IPS-NIHi7 (cell line): ENCODE measurements at regions not wholly inside any gene's neighbourhood (a gene's known extent, or its start where the extent isn't known, plus 50 kb on each side); places are given as distances from the start of the nearest gene placed in this dataset.

Source experiments
- DNase-seq: peaks from one replicate; pipeline ENCODE4 v3.0.0; 2012; ENCODE audit warnings: mixed read lengths; ENCODE audit errors: extremely low spot score

DNA sequence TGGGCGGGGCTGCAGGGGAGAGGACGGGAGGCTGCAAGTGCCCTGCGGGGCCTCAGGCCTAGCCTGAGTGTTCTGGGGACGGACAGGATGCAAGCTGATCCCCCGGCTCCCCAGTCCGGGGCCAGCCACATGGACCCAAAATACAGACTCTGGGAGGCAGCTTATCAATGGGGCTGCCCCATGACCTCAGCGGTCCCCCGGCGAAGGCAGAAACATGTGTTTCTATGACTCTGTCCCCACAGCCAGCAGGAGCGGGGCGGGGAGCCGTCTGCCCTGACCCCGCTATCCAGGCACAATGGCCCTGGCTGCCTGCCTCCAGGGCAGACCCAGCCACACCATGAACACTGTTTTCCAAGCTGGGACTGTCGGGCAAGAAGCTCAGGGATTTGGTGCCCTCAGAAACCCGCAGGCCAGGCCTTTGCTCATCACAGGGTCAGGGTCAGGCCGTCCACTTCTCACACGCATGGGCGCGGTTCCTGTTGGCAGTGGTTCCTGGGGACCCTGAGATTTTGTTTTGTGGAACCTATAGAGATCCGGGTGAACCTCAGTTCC is 75.0 kb downstream of the RFLNA start:
- no peak for DNase-seq

DNA sequence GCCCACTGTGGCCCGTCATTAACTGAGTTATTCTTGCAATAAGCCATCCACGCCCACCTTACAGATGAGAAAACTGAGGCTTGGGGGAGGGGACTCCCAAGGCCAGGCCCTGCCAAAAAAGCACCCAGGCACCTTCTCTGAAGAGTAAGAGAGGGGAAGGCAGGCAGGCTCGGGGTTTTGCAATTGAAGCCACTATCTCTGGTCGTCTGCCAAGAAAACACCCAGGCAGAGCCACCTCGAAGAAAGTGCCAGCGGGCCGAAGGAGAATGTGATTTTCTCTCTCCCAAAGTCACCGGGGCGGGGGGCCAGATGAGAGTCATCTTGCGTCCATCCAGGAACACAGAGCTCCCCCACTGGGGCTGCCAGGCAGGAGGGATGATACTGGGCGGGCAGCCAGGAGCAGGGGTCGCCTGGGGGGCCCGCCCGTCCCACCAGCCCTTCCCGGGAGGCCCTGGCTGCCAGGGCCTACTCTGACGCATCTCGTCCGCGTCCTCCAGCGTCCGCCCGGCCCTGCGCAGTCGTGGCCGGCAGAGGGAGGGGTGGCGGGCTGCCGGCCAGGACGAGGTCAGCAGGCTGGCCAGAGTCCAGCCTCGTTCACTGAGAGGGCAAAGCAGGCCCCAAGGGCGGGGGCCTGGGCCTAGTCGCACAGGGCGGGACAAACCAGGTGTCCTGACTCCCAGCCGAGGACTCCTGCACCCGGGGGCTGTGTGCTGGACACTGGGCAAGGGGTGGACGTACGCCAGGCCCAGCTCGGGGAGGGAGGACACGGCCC is 74.3 kb downstream of the RFLNA start:
- DNase-seq, result no peak

DNA sequence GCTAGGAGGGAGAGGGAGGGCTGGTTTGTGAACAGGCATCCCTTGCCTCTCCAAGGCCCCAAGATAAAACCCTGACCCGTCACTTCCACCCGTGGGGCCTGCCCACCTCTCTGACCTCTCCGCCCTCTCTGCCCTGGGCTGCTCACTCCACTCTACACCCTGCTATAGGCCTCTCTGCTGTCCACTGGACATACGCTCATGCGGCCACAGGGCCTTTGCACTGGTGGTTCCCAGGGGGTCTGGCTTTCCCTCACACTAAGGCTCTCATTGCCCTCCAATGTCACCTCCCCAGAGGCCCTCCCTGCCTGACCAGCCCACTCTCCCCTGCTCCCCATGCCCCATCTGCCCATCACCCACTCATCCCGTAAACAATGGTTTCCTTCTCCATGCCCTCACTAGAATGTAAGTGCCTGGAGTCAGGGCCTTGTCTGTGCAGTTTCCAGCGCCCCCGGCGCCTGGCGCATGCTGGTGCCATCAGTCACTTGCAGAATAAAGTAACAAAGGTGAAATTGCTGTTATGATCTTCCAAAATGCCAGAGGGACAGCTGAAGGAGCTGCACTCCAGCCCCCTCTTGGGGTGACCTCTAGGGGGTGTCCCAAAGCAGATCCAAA is 73.6 kb downstream of the RFLNA start:
- no peak for DNase-seq

GRCh38 chr12:124365726-124366430 is 71.0 kb downstream of the RFLNA start:
- DNase-seq, result no peak
